Bronchial epithelial cell (primary cell): ENCODE measurements at regions not wholly inside any gene's neighbourhood (a gene's known extent, or its start where the extent isn't known, plus 50 kb on each side); places are given as distances from the start of the nearest gene placed in this dataset.
"Not testable (repeated sequence)": the region's sequence is repeated elsewhere in the genome, so short reads cannot be mapped to it uniquely, and the experiment has no call there.

ENCODE experiments used
- DNase-seq: peaks from one replicate; pipeline ENCODE4 v3.0.0-alpha.2; 2010; ENCODE audit warnings: low read depth
- FAIRE-seq: peaks from 2 replicates; lab custom pipeline; 2011; peaks lifted over from hg19 to GRCh38; lab: Jason Lieb, UNC
- H3K27me3 ChIP-seq: 2 replicates; pipeline ENCODE4 v1.5.1; 2011; ENCODE audit warnings: low read length; ENCODE audit not compliant: control insufficient read depth, insufficient read depth
- H3K36me3 ChIP-seq: 2 replicates; pipeline ENCODE4 v1.5.1; 2011; ENCODE audit warnings: low read length; ENCODE audit not compliant: control insufficient read depth, insufficient read depth
- H3K4me3 ChIP-seq: 2 replicates; pipeline ENCODE4 v1.5.1; 2011; ENCODE audit warnings: mild to moderate bottlenecking, low read depth, low read length, control low read depth
- TF ChIP-seq, protein P1 (sequence below): IDR thresholded peaks from 2 replicates; pipeline ENCODE4 v1.5.1; 2011; ENCODE audit warnings: mild to moderate bottlenecking, moderate library complexity, low read length, control low read depth, inconsistent platforms; ENCODE audit not compliant: insufficient read depth, severe bottlenecking

DNA sequence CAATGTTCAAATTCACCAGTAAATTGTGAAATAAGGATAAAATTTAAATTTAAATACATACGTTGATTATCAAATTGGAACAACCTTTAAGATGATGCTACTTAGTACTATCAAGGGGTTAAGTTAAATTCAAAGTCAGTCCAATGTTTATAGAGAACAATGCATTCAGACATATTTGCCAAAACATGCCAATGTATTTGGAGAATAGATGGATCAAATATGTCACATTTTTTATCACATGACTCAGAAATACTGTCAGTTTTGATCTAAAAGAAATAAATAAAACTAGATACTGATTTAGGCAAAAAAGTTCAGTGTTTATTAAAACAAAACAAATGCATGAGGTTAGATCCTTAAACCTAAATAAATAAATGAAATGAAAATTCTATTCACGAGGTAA is 281.2 kb downstream of the SLITRK5 start:
- FAIRE-seq = no peak

DNA sequence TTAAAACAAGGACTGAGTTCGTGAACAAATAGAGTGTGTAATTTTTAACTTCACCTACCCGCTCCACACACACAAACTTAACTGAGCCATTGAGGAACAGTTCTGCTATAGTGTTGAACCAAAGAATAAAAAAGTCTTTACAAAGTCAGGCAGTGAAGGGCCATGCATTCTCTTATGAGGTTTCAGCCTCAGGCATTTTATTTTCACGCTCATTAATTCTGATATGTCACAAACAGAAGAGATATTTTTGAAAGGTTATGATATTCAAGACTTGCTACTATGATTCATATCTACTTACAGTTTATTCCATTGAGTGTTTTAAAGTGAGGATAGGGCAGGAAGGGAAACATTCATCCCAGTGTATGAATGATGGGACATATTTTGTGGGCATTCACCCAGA is 282.2 kb downstream of the SLITRK5 start:
- H3K4me3 ChIP-seq = no peak overlapping the region
- TF ChIP-seq, protein P1, sequence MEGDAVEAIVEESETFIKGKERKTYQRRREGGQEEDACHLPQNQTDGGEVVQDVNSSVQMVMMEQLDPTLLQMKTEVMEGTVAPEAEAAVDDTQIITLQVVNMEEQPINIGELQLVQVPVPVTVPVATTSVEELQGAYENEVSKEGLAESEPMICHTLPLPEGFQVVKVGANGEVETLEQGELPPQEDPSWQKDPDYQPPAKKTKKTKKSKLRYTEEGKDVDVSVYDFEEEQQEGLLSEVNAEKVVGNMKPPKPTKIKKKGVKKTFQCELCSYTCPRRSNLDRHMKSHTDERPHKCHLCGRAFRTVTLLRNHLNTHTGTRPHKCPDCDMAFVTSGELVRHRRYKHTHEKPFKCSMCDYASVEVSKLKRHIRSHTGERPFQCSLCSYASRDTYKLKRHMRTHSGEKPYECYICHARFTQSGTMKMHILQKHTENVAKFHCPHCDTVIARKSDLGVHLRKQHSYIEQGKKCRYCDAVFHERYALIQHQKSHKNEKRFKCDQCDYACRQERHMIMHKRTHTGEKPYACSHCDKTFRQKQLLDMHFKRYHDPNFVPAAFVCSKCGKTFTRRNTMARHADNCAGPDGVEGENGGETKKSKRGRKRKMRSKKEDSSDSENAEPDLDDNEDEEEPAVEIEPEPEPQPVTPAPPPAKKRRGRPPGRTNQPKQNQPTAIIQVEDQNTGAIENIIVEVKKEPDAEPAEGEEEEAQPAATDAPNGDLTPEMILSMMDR = no peak
- H3K27me3 ChIP-seq = no peaks in the 10 kb centered on the region
- FAIRE-seq = no peak
- no peaks in the 10 kb centered on the region for H3K36me3 ChIP-seq
- no peak for DNase-seq

More for the DNA sequence above, 281.2 kb downstream of the SLITRK5 start:
- no peak for DNase-seq
- TF ChIP-seq, protein P1 = no peak
- Histone ChIP-seq H3K27me3 (no peaks in the 10 kb centered on the region), H3K4me3 (no peak overlapping the region), H3K36me3 (no peaks in the 10 kb centered on the region)

DNA sequence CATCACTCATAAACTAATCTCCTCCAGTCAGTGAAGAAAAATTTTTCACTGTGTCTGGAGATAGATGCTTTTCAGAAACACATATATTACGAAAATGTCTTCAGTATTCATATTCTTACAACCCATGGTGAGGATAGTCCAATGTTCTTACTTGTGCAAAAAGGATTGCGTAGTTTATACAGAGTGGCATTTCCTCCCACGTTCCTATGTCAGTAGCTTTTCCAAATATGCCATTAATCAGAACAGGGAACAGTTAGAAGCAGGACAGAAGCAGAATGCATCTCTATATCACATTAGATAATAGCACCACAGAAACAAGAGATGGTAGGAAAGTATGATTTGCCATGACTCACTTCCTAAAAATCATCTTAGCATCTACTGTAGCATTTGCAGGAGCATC is 282.9 kb downstream of the SLITRK5 start:
- FAIRE-seq (no peak), DNase-seq (no peak)

DNA sequence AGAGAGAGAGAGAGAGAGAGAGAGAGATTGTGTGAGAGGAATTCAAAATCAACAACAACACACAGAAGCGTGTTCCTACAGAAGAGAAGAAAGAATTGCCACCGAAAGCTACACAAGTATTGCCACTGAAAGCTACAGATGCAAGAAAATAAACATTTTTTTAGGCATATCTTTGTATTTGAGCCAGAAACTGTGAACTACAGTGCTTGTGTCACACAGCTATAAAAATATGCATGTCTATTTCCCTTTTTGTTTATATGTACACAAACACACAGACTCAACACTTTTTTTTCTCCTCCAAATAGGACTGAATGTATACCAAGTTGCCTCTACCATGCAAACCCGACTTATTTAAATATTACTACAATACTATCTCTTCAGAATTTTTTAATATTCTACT is 290.4 kb downstream of the SLITRK5 start:
- DNase-seq = no peak
- no peak overlapping the region for H3K4me3 ChIP-seq
- no peaks in the 10 kb centered on the region for H3K36me3 ChIP-seq
- no peaks in the 10 kb centered on the region for H3K27me3 ChIP-seq
- FAIRE-seq = no peak
- TF ChIP-seq, protein P1 = no peak

More for the DNA sequence above, 282.9 kb downstream of the SLITRK5 start:
- no peak overlapping the region for H3K4me3 ChIP-seq
- TF ChIP-seq, protein P1 = no peak
- no peaks in the 10 kb centered on the region for H3K27me3 ChIP-seq
- no peaks in the 10 kb centered on the region for H3K36me3 ChIP-seq

DNA sequence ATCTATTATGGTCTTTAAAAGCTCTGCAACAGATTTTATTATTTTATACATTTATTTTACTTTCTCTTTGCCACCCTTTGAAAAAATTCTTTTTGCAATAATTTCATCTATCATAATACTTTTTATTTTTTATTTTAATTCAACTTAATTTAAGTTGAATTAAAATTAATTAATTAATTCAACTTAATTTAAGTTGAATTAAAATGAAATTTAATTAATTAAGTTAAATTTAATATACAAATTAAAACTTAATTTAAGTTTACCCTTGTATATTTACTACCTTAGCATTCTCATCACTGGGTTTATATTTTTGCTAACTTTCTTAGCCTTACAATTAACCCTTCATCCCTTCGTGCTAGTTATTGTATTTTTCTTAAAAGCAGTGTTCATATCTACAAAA is 301.4 kb downstream of the SLITRK5 start:
- TF ChIP-seq, protein P1 = no peak
- Histone ChIP-seq H3K4me3 (no peak overlapping the region), H3K27me3 (no peaks in the 10 kb centered on the region), H3K36me3 (no peaks in the 10 kb centered on the region)
- DNase-seq (no peak), FAIRE-seq (no peak)

DNA sequence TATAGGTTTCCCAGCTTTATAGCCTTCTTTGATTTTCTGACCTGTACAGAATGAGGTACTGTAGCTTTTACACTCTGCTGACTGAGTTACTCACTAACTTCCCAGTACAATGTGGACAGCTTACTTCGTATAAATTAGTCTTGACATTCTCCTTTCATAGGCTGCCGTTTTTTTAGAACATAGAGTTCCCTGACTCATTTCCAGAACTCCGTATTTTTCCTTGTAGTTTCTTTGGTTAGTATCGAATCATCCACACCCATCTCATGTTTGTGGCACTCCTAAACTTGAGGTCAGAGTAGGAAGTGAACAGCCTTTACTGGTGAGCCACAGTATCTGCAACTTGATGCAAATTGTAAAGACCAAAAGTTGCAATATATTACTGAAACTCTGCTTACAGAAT is 303.9 kb downstream of the SLITRK5 start:
- Histone ChIP-seq H3K27me3 (no peaks in the 10 kb centered on the region), H3K36me3 (no peaks in the 10 kb centered on the region), H3K4me3 (no peak overlapping the region)
- FAIRE-seq (no peak), DNase-seq (peak; percentile 43)
- TF ChIP-seq, protein P1 = no peak

DNA sequence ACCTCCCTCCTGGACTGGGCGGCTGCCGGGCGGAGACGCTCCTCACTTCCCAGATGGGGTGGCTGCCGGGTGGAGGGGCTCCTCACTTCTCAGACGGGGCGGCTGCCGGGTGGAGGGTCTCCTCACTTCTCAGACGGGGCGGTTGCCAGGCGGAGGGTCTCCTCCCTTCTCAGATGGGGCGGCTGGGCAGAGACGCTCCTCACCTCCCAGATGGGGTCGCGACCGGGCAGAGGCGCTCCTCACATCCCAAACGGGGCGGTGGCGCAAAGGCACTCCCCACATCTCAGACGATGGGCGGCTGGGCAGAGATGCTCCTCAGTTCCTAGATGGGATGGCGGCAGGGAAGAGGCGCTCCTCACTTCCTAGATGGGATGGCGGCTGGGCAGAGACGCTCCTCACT is 305.5 kb downstream of the SLITRK5 start:
- not testable (repeated sequence) for FAIRE-seq, DNase-seq, H3K36me3 ChIP-seq, H3K27me3 ChIP-seq, H3K4me3 ChIP-seq
